Nephron (organoid): ENCODE measurements at regions not wholly inside any gene's neighbourhood (a gene's known extent, or its start where the extent isn't known, plus 50 kb on each side); places are given as distances from the start of the nearest gene placed in this dataset.

Experiments used
- H3K27ac Mint-ChIP-seq, 3 experiments: 2 replicates each; pipeline ENCODE4 v1.8.0; 2020; ENCODE audit warnings: mixed read lengths in 3 of 3, mild to moderate bottlenecking in 2 of 3, moderate library complexity in 1 of 3
- H3K27me3 Mint-ChIP-seq: 2 replicates; pipeline ENCODE4 v1.8.0; 2021; ENCODE audit warnings: low read depth, mild to moderate bottlenecking, moderate library complexity, mixed read lengths
- H3K36me3 Mint-ChIP-seq: 2 replicates; pipeline ENCODE4 v1.8.0; 2020; ENCODE audit warnings: low read depth, mixed read lengths
- H3K4me1 Mint-ChIP-seq: 2 replicates; pipeline ENCODE4 v1.8.0; 2020; ENCODE audit warnings: mixed read lengths
- H3K4me3 Mint-ChIP-seq, 3 experiments: 2 replicates each; pipeline ENCODE4 v1.8.0; 2020; ENCODE audit warnings: mild to moderate bottlenecking in 3 of 3, mixed read lengths in 3 of 3, moderate library complexity in 2 of 3
- H3K9me3 Mint-ChIP-seq: 2 replicates; pipeline ENCODE4 v1.8.0; 2020; ENCODE audit warnings: mixed read lengths
- TF ChIP-seq, protein P1 (sequence below), 3 experiments: fragments of 200-600 bp; sonication (generic); IDR thresholded peaks; one replicate each; pipeline ENCODE4 v1.5.0; 2021; ENCODE audit warnings: antibody characterized with exemption in 3 of 3; ENCODE audit not compliant: unreplicated experiment in 3 of 3

- Mint-ChIP-seq H3K4me1 (no peaks in the 10 kb centered on the region), H3K27me3 (no peaks in the 10 kb centered on the region), H3K4me3 (no peak overlapping the region), H3K36me3 (peaks cover 3% of the 10 kb centered on the region), H3K9me3 (peaks cover 8% of the 10 kb centered on the region), H3K27ac (peak overlapping the region in 1 of 3 experiments; percentile 9)
- TF ChIP-seq, protein P1, sequence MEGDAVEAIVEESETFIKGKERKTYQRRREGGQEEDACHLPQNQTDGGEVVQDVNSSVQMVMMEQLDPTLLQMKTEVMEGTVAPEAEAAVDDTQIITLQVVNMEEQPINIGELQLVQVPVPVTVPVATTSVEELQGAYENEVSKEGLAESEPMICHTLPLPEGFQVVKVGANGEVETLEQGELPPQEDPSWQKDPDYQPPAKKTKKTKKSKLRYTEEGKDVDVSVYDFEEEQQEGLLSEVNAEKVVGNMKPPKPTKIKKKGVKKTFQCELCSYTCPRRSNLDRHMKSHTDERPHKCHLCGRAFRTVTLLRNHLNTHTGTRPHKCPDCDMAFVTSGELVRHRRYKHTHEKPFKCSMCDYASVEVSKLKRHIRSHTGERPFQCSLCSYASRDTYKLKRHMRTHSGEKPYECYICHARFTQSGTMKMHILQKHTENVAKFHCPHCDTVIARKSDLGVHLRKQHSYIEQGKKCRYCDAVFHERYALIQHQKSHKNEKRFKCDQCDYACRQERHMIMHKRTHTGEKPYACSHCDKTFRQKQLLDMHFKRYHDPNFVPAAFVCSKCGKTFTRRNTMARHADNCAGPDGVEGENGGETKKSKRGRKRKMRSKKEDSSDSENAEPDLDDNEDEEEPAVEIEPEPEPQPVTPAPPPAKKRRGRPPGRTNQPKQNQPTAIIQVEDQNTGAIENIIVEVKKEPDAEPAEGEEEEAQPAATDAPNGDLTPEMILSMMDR (IDR thresholded peaks at IDR 0.05; ENCODE audit: unreplicated experiment in 3 of 3): no peak
These were observed 161.2 kb upstream of the SPEF2 start for GRCh38 chr5:35456506-35456905.

DNA sequence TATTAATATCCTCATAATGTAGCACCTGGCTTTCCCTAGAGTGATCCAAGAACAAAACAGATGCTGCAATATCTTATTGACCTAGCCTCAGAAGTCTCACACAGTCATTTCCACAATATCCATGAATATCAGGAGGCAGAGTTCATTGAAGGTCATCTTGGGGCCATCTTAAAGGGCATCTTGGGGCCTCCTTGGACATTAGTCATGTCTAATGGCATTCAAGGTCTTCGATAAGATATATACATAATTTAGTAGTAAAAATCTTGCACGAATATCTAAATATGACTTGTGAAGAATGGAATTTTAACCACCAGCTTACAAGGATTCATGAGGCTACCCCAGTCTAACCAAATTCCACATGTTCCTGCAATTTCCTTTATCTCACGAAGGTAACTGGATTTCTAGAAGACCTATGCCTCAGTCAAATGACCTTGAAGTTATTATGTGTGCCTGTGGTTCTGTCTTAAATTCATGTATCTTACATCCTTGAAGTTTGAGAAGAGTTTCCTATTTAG is 163.6 kb upstream of the SPEF2 start:
- TF ChIP-seq, protein P1 (IDR thresholded peaks at IDR 0.05; ENCODE audit: unreplicated experiment in 3 of 3): no peak
- Mint-ChIP-seq H3K36me3 (peaks cover 3% of the 10 kb centered on the region), H3K4me3 (no peak overlapping the region), H3K27me3 (no peaks in the 10 kb centered on the region), H3K27ac (no peak overlapping the region), H3K4me1 (no peaks in the 10 kb centered on the region), H3K9me3 (peaks cover 22% of the 10 kb centered on the region)

- Mint-ChIP-seq H3K27ac (peak overlapping the region in 1 of 3 experiments; percentile 19), H3K27me3 (peaks cover 5% of the 10 kb centered on the region), H3K9me3 (peaks cover 18% of the 10 kb centered on the region), H3K4me1 (no peaks in the 10 kb centered on the region), H3K4me3 (no peak overlapping the region), H3K36me3 (no peaks in the 10 kb centered on the region)
- TF ChIP-seq, protein P1 (IDR thresholded peaks at IDR 0.05; ENCODE audit: unreplicated experiment in 3 of 3): no peak
These were observed 173.7 kb upstream of the SPEF2 start for GRCh38 chr5:35443803-35444595.

DNA sequence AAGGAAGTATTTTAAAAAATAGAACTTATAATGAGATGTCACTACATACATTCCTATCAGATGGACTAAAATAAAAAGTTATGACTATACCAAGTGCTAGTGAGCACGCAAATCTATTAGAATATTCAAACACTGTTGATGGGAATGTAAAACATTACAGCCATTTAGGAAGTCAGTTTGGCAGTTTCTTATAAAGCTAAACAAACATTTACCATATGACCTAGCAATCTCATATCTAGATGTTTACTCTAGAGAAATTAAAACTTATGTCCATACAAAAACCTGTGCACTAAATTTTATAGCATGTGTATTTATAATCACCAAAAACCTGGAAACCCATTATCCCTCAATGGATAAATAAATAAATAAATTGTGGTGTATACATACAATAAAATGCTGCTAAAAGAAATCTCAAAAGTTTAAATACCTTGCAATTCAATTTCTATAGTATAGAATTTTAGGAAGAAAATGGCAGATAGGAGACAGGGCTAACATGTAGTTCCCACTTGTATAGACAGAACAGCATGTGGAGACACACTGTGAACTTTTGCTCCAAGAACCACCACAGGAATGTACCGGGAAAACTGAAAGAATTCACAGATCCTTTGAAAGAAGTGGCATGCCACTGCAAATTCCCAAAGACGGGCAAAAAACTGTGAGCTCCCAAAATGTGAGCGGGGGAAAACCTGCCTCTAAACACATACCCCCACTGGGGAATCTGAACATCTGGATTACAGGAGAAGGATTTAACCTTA is 174.6 kb upstream of the SPEF2 start:
- peak overlapping the region in 1 of 3 experiments; percentile 19 for H3K27ac Mint-ChIP-seq
- H3K4me3 Mint-ChIP-seq: no peak overlapping the region
- no peaks in the 10 kb centered on the region for H3K36me3 Mint-ChIP-seq
- peaks cover 5% of the 10 kb centered on the region for H3K27me3 Mint-ChIP-seq
- peaks cover 12% of the 10 kb centered on the region for H3K9me3 Mint-ChIP-seq
- TF ChIP-seq, protein P1 (IDR thresholded peaks at IDR 0.05; ENCODE audit: unreplicated experiment in 3 of 3): no peak
- no peaks in the 10 kb centered on the region for H3K4me1 Mint-ChIP-seq

- no peaks in the 10 kb centered on the region for H3K36me3 Mint-ChIP-seq
- no peaks in the 10 kb centered on the region for H3K4me1 Mint-ChIP-seq
- no peak overlapping the region for H3K27ac Mint-ChIP-seq
- peaks cover 5% of the 10 kb centered on the region for H3K27me3 Mint-ChIP-seq
- TF ChIP-seq, protein P1 (IDR thresholded peaks at IDR 0.05; ENCODE audit: unreplicated experiment in 3 of 3): no peak
- H3K4me3 Mint-ChIP-seq: no peak overlapping the region
- H3K9me3 Mint-ChIP-seq: peaks cover 6% of the 10 kb centered on the region
These were observed 177.3 kb upstream of the SPEF2 start for GRCh38 chr5:35440409-35440808.
